PFSK-1 (cell line): ENCODE measurements at regions not wholly inside any gene's neighbourhood (a gene's known extent, or its start where the extent isn't known, plus 50 kb on each side); places are given as distances from the start of the nearest gene placed in this dataset.

Source experiments
- FOXP2 ChIP-seq: optimal IDR thresholded peaks from 2 replicates; pipeline ENCODE3; 2011; ENCODE audit warnings: borderline replicate concordance, control low read depth, inconsistent platforms; ENCODE audit not compliant: insufficient read depth; ENCODE audit errors: extremely low read length, extremely low read depth
- POLR2AphosphoS5 ChIP-seq: IDR thresholded peaks from 2 replicates; pipeline ENCODE4 v1.6.1; 2012; ENCODE audit warnings: low read depth, mild to moderate bottlenecking, control low read depth, low read length, moderate library complexity
- SIN3A ChIP-seq: IDR thresholded peaks from 2 replicates; pipeline ENCODE4 v1.6.1; 2012; ENCODE audit warnings: mild to moderate bottlenecking, low read length, moderate library complexity, borderline replicate concordance; ENCODE audit not compliant: insufficient read depth
- TAF1 ChIP-seq: IDR thresholded peaks from 2 replicates; pipeline ENCODE4 v1.6.1; 2012; ENCODE audit warnings: low read length, control low read depth, borderline replicate concordance; ENCODE audit not compliant: insufficient read depth
- TF ChIP-seq, protein P1 (sequence below), 2 experiments: IDR thresholded peaks; 2 replicates each; pipeline versions ENCODE4 v1.6.1 to v1.8.0; 2011 to 2012; ENCODE audit warnings: low read depth in 2 of 2, low read length in 2 of 2, control low read depth in 1 of 2, inconsistent platforms in 1 of 2, mild to moderate bottlenecking in 1 of 2, moderate library complexity in 1 of 2; ENCODE audit not compliant: insufficient read depth in 1 of 2

DNA sequence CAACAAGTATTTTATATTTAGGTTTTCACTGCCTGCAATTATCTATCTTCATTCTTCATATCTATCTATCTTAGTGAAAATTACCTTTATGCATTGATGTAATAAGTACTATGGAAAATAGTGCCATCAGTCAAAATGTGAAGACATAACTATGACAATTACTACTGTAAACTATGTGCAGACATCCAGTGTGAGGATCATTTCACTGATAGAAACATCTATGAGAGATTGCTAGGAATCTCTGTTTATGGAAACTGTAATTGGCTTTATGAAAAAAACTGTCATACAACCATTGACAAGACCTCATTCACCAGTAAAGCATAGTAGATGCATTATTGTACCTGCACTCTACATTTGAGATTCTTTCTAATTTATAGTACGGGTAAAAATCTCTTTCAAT lies 401.0 kb downstream of the PMP22 start:
- no peak for TF ChIP-seq POLR2AphosphoS5
- TF ChIP-seq FOXP2, result no peak
- TF ChIP-seq SIN3A, result no peak
- no peak for TF ChIP-seq TAF1
- TF ChIP-seq, protein P1, sequence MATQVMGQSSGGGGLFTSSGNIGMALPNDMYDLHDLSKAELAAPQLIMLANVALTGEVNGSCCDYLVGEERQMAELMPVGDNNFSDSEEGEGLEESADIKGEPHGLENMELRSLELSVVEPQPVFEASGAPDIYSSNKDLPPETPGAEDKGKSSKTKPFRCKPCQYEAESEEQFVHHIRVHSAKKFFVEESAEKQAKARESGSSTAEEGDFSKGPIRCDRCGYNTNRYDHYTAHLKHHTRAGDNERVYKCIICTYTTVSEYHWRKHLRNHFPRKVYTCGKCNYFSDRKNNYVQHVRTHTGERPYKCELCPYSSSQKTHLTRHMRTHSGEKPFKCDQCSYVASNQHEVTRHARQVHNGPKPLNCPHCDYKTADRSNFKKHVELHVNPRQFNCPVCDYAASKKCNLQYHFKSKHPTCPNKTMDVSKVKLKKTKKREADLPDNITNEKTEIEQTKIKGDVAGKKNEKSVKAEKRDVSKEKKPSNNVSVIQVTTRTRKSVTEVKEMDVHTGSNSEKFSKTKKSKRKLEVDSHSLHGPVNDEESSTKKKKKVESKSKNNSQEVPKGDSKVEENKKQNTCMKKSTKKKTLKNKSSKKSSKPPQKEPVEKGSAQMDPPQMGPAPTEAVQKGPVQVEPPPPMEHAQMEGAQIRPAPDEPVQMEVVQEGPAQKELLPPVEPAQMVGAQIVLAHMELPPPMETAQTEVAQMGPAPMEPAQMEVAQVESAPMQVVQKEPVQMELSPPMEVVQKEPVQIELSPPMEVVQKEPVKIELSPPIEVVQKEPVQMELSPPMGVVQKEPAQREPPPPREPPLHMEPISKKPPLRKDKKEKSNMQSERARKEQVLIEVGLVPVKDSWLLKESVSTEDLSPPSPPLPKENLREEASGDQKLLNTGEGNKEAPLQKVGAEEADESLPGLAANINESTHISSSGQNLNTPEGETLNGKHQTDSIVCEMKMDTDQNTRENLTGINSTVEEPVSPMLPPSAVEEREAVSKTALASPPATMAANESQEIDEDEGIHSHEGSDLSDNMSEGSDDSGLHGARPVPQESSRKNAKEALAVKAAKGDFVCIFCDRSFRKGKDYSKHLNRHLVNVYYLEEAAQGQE (IDR thresholded peaks at IDR 0.05; ENCODE audit: insufficient read depth in 1 of 2, low read depth in 2 of 2, low read length in 2 of 2), result no peak

DNA sequence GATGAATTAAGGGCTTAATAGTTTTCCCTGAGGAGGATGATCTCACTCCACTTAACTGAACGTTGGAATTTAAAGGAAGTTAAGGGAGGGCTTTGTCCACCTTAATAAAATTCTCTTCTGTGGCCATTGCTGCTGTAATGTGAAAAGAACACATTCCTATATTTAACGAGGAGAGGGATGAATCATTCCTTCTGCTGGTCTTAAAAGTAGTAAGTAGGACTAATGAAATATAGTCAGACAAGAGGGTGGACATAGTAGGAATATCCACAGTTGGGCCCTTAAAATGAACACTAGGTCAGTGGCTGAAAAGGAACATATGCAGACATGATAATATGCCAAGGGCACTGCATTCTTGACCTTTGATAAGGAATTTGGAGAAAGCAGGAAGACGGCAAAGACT lies 405.6 kb downstream of the PMP22 start:
- TF ChIP-seq, protein P1 (IDR thresholded peaks at IDR 0.05; ENCODE audit: insufficient read depth in 1 of 2, low read depth in 2 of 2, low read length in 2 of 2), result no peak
- TF ChIP-seq SIN3A, result no peak
- TF ChIP-seq POLR2AphosphoS5, result no peak
- no peak for TF ChIP-seq TAF1
- TF ChIP-seq FOXP2, result no peak

DNA sequence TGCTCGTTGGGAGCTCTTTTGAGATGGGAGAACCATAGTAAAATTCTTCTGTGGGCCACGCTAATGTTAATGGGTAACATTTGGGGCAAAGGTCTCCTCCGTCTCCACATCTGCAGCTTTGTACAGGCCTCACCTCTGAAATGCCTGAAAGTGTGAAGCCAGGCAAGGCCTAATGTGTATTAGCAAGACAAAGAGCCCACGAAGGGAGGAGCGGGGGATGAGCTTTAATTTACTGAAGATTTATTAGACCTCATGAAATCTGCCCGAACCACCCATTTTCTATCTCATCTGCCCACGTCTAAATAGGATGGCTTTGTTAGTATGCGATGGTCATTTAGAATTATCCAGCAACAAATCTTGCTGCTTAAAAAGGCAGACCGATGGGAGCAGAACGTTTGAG lies 408.9 kb downstream of the PMP22 start:
- TF ChIP-seq SIN3A (no peak), POLR2AphosphoS5 (no peak), FOXP2 (no peak), TAF1 (no peak)
- TF ChIP-seq, protein P1 (IDR thresholded peaks at IDR 0.05; ENCODE audit: insufficient read depth in 1 of 2, low read depth in 2 of 2, low read length in 2 of 2), result no peak

DNA sequence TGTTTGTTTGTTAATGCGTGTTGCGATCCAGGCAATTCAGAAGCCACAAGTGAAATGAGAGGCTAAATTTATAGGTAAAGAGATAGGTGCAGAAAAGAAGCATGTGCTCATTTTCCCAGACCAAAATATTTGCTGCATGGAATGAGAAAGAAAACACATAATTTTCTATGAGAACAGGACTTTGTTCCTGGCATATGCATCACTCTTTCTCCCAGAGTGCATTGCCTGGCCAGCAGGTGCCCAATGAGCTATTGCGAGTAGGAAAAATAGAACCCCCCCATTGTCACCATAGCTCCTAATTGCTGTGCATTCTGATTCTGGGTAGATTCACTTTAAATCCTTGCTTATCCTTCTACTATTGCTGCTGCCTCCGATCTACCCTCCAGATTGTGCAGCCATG lies 410.4 kb downstream of the PMP22 start:
- TF ChIP-seq, protein P1 (IDR thresholded peaks at IDR 0.05; ENCODE audit: insufficient read depth in 1 of 2, low read depth in 2 of 2, low read length in 2 of 2), result no peak
- TF ChIP-seq POLR2AphosphoS5 (no peak), TAF1 (no peak), SIN3A (no peak), FOXP2 (no peak)
